GM12878 (cell line): ENCODE measurements at regions not wholly inside any gene's neighbourhood (a gene's known extent, or its start where the extent isn't known, plus 50 kb on each side); places are given as distances from the start of the nearest gene placed in this dataset.

Experiments used
- ATAC-seq: fragments of 200-7000 bp; cut with Tn5 transposase; 3 replicates; pipeline ENCODE4 v1.9.1; 2020; ENCODE audit warnings: mild to moderate bottlenecking, moderate library complexity
- BruUV-seq: library from RNA; stranded (reverse); fragments of 400-500 nt; replicated peaks from 2 replicates; lab custom pipeline; 2021; lab: Mats Ljungman, UMichigan
- CTCF ChIA-PET: fragments of 300-600 bp; sonication (Branson Sonifier 250); formaldehyde crosslinking; extraction: SDS; loops from one replicate; lab custom pipeline; 2021; ENCODE audit warnings: inconsistent platforms; lab: Yijun Ruan, JAX
- POLR2A ChIA-PET: fragments of 350-600 bp; formaldehyde crosslinking; extraction: SDS; loops from one replicate; lab custom pipeline; 2021; ENCODE audit warnings: inconsistent platforms; lab: Charles Lee
- RAD21 ChIA-PET: fragments of 300-600 bp; sonication (Branson Sonifier 250); formaldehyde crosslinking; loops from one replicate; lab custom pipeline; 2023; ENCODE audit warnings: antibody characterized with exemption; ENCODE audit not compliant: unreplicated experiment; lab: Charles Lee
- SMC1A ChIA-PET: fragments of 300-600 bp; sonication (Branson Sonifier 250); formaldehyde crosslinking; loops from one replicate; lab custom pipeline; 2023; ENCODE audit not compliant: unreplicated experiment, uncharacterized antibody; lab: Charles Lee
- DNase-seq: peaks from one replicate; pipeline ENCODE4 v3.0.0-alpha.2; 2011; ENCODE audit warnings: low read depth, low spot score
- FAIRE-seq: peaks from 3 replicates; lab custom pipeline; 2011; peaks lifted over from hg19 to GRCh38; lab: Jason Lieb, UNC
- H2AFZ ChIP-seq: 2 replicates; pipeline ENCODE4 v1.6.0; 2011; ENCODE audit warnings: low read depth, low read length, control low read depth; ENCODE audit not compliant: control insufficient read depth
- H3K27ac ChIP-seq: 2 replicates; pipeline ENCODE4 v1.5.1; 2011; ENCODE audit warnings: control low read depth; ENCODE audit not compliant: control insufficient read depth, insufficient read depth
- H3K27me3 ChIP-seq, 2 experiments: replicated peaks in 1 of 2; 2 replicates each; pipeline versions ENCODE4 v1.6.0 to v1.6.1; 2011; ENCODE audit warnings: low read length in 1 of 2; ENCODE audit not compliant: control insufficient read depth in 2 of 2, insufficient read depth in 2 of 2
- H3K36me3 ChIP-seq, 2 experiments: 2 replicates each; pipeline ENCODE4 v1.5.1; 2011; ENCODE audit warnings: low read length in 1 of 2; ENCODE audit not compliant: control insufficient read depth in 2 of 2, insufficient read depth in 2 of 2
- H3K4me1 ChIP-seq: 2 replicates; pipeline ENCODE4 v1.6.1; 2011; ENCODE audit warnings: mild to moderate bottlenecking, low read length, moderate library complexity, mixed read lengths; ENCODE audit not compliant: control insufficient read depth, insufficient read depth
- H3K4me2 ChIP-seq: 2 replicates; pipeline ENCODE4 v1.6.0; 2011; ENCODE audit warnings: control low read depth; ENCODE audit not compliant: control insufficient read depth, insufficient read depth
- H3K4me3 ChIP-seq: fragments of 200-600 bp; sonication (generic); 2 replicates; pipeline ENCODE4 v1.5.1; 2016
- H3K79me2 ChIP-seq: 2 replicates; pipeline ENCODE4 v1.6.0; 2011; ENCODE audit warnings: low read length; ENCODE audit not compliant: control insufficient read depth, insufficient read depth
- H3K9ac ChIP-seq: 2 replicates; pipeline ENCODE4 v1.8.0; 2011; ENCODE audit warnings: low read length, control low read depth, mixed read lengths; ENCODE audit not compliant: control insufficient read depth, insufficient read depth
- H3K9me3 ChIP-seq: replicated peaks from 3 replicates; pipeline ENCODE4 v1.5.1; 2011; ENCODE audit warnings: mild to moderate bottlenecking, low read length; ENCODE audit not compliant: control insufficient read depth, insufficient read depth
- H4K20me1 ChIP-seq: 2 replicates; pipeline ENCODE4 v1.6.0; 2011; ENCODE audit not compliant: control insufficient read depth, insufficient read depth
- DPF2 ChIP-seq: fragments of 450-650 bp; IDR thresholded peaks from 2 replicates; pipeline ENCODE4 v1.6.1; 2017; ENCODE audit warnings: mild to moderate bottlenecking
- NFYB ChIP-seq: IDR thresholded peaks from 2 replicates; pipeline ENCODE4 v1.6.1; 2011; ENCODE audit warnings: low read depth, mild to moderate bottlenecking, low read length, improper control_type of control experiment, moderate library complexity; ENCODE audit not compliant: insufficient read depth
- YY1 ChIP-seq: IDR thresholded peaks from 2 replicates; pipeline ENCODE4 v1.6.1; 2011; ENCODE audit warnings: low read depth, mild to moderate bottlenecking, low read length
- ZNF687 ChIP-seq: fragments of 450-650 bp; IDR thresholded peaks from 2 replicates; pipeline ENCODE4 v1.6.1; 2017; ENCODE audit warnings: mild to moderate bottlenecking, moderate library complexity
- ZZZ3 ChIP-seq: IDR thresholded peaks from 2 replicates; pipeline ENCODE4 v1.6.1; 2011; ENCODE audit warnings: low read depth; ENCODE audit not compliant: control insufficient read depth, insufficient read length
- in situ Hi-C: fragments of 300-500 bp; cut with MboI; formaldehyde crosslinking; loops from 9 replicates; pipeline ENCODE4 v1.14.3; 2018; ENCODE audit warnings: mixed read lengths
- intact Hi-C: fragments of 100-400 bp; cut with micrococcal nuclease; formaldehyde crosslinking; loops from one replicate; pipeline ENCODE4 v1.14.2; 2022; ENCODE audit not compliant: unreplicated experiment

- DNase-seq (no peak), ATAC-seq (no peak), FAIRE-seq (no peak)
- Histone ChIP-seq H2AFZ (no peak overlapping the region), H4K20me1 (no peaks in the 10 kb centered on the region), H3K27ac (no peak overlapping the region), H3K36me3 (no peaks in the 10 kb centered on the region), H3K9ac (no peak overlapping the region), H3K4me3 (no peak overlapping the region), H3K27me3 (no peaks in the 10 kb centered on the region), H3K4me2 (no peak overlapping the region), H3K9me3 (no peaks in the 10 kb centered on the region), H3K4me1 (no peaks in the 10 kb centered on the region)
- POLR2A ChIA-PET: no interaction called here
- CTCF ChIA-PET: no interaction called here
- no TSS peak for BruUV-seq
- intact Hi-C loops: no loop called here
- TF ChIP-seq ZZZ3 (no peak), DPF2 (no peak), NFYB (no peak), ZNF687 (no peak), YY1 (no peak)
- TF ChIP-seq, all 136 proteins: peak for 0
- SMC1A ChIA-PET: no interaction called here
- no peaks in the 10 kb centered on the region for H3K79me2 ChIP-seq
- in situ Hi-C loops: no loop called here
- RAD21 ChIA-PET: no interaction called here
Observed at GRCh38 chr4:11544211-11544610, 115.5 kb upstream of the HS3ST1 start.
